IPS-18c (cell line): ENCODE measurements at regions not wholly inside any gene's neighbourhood (a gene's known extent, or its start where the extent isn't known, plus 50 kb on each side); places are given as distances from the start of the nearest gene placed in this dataset.
"Not testable (repeated sequence)": the region's sequence is repeated elsewhere in the genome, so short reads cannot be mapped to it uniquely, and the experiment has no call there.

Source experiments
- H3K4me3 ChIP-seq: 2 replicates; pipeline ENCODE4 v1.7.0; 2013; ENCODE audit warnings: low read depth, mild to moderate bottlenecking, low read length, moderate library complexity; ENCODE audit not compliant: insufficient read depth
- H3K9me3 ChIP-seq: one replicate; pipeline ENCODE4 v1.6.1; 2013; ENCODE audit warnings: mild to moderate bottlenecking, low read length, moderate library complexity; ENCODE audit not compliant: control insufficient read depth, insufficient read depth

DNA sequence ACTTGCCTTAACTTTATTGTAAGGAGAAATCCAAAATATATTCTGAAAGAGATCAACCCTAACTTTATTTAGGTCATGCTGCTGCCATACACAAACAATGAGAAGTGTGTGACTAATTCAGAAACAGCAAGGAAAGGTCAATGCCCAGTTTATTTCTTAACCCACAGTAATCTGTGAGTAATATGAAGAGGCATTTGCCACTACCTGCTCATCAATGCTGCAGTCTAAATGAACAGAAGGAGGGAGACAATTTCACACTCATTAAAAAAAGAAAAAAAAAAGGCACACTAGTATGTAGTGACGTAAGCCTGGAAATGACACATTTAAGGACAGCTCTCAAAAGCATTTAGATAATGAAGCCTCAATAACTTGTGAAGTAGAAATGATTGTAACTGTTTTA is 90.5 kb upstream of the FOXN3 start:
- Histone ChIP-seq H3K9me3 (no peaks in the 10 kb centered on the region), H3K4me3 (no peak overlapping the region)

DNA sequence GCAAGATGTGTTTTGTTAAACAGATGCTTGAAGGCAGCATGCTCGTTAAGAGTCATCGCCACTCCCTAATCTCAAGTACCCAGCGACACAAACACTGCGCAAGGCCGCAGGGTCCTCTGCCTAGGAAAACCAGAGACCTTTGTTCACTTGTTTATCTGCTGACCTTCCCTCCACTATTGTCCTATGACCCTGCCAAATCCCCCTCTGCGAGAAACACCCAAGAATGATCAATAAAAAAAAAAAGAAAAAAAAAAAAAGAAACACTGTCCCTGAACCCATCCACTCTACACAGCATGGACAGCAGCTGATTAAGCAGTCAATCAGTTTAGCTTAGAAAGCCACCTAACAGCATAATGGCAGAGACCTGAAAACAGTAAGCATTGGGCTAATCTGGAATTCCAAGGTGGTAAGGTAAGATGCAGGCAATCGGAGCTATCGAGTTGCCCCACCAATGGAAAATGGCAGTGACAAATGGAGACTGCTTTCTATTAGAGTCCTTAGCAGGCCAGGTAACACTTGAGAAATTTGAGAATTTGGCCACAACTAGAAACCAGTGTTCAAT is 89.9 kb upstream of the FOXN3 start:
- H3K9me3 ChIP-seq, H3K4me3 ChIP-seq: not testable (repeated sequence)

DNA sequence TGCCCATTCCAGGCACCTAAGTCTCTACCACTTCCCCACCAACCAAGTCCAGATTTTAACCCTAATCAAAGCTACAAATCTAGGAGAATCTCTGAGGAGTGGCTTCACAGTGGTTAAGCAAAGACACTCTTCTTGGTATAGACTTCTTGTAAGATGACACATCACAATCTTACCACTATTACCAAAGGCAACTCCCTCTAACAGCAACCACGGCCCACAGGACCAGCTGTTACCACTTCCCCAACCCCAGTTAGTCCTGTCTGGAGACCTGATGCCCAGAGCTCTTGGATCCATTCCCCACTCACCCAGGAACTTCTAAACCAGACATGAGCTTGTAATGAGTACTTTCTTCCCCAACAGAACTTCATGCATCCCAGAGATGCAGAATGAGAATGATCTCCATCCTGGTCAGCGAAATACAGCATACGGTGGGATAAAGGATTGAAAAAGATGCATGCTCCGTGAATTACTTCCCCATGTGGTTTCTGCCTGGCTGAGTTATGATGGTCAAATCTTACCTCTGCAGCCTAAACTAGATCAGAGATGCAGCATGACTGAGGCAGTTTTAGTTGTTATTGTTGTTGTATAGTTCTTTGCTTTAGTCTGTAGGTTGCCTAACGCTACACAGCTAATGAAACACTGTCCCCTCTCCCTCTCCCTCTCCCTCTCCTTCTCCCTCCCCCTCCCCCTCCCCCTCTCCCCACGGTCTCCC is 87.7 kb upstream of the FOXN3 start:
- Histone ChIP-seq H3K4me3 (no peak overlapping the region), H3K9me3 (no peaks in the 10 kb centered on the region)

DNA sequence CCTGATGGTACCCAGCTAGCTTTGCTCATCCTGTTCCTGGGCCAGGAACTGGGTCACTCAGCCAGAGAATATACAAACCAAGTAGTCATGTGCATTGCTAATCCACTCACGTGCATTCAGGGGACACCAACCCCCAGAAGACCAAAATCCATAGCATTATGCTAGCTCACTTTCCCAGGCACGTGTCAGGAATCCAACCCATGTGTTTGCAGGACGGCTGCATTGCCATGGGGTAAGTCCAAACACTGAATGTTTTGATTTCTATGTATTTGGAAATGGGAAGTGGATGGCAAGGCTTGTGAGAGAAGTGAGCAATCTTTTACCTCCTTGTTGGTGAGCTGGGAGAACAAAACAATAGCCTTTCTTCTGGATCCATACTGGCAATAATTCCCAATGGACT is 87.1 kb upstream of the FOXN3 start:
- no peaks in the 10 kb centered on the region for H3K9me3 ChIP-seq
- H3K4me3 ChIP-seq = no peak overlapping the region

DNA sequence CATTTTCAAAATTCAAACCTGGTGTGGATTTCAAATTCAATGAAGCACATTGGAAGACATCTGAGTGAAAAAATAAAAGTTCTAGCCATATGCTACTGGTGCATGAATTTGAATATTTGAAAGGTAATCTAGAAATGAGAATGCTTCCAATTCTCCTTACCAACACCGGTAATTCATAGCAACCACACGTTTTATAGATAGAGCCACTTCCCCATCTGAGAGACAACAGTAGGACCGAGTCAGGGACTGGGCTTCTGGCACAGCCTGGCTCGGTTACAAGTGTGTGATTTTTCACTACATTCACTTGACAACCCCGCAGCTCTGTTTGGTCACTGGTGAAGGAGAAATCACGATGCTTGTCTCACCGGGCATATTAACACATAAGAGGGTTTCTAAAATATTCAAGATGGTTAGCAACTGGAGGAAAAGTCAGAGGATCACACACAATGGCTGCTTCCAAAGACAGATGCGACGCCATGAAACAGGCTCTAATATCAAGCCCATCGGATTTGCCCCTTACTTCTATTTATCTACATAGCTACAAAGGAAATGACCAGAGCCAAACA is 86.5 kb upstream of the FOXN3 start:
- H3K9me3 ChIP-seq = no peaks in the 10 kb centered on the region
- no peak overlapping the region for H3K4me3 ChIP-seq

DNA sequence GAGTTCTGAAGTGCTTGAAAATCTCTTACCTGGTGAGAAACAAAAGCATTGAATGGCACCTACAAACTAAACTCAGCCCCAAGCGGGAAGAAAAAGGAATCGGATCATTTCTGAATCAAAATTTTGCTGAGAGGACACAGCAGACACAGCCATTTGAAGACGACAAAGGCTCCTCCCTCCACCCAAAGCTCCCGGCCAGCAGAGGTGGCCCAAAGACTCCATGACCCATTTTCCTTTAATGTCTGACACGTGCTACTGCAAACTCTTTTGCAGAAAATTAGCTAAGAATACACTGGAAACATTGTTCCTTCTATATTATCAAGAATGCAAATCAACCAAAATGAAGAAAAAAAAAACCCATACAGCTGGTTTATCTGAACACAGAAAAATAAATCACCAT is 85.9 kb upstream of the FOXN3 start:
- Histone ChIP-seq H3K9me3 (no peaks in the 10 kb centered on the region), H3K4me3 (no peak overlapping the region)

DNA sequence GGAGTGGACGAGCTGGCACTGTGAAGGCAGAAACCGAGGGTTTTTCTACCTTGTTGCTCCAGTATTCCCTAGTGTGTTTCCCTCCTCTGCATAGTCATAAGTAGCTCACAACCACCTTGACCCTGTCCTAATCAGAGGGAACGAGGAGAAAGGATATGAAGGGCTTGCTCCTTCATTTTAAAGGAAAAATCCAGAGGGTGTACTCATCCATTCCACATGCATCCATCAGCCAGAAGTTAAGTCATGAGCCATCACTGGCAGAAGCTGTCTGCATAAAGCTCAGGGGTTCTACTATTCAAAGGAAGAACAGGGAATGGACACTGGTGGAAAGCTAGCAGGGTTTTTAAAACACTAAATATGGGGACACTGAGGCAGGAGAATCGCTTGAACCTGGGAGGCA is 84.3 kb upstream of the FOXN3 start:
- H3K9me3 ChIP-seq = no peaks in the 10 kb centered on the region
- no peak overlapping the region for H3K4me3 ChIP-seq

DNA sequence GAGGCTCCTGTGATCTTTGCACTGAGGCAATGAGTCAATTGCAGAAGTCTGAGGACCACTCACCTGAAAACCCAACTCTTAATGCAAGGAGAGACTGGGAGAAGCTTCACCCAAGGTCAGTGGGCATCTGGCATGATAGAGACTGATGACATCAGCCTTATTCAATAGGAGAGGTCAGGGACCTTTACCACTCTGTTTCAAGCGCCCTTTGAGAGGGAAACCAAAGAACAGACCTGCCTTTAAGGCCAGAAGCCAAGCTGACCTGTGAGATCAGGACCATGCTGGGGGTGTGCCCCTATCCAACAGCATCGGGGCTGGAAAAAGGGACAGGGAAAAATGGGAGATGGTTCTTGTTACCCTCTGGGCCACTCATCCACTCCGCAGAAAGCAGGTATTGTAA is 83.3 kb upstream of the FOXN3 start:
- Histone ChIP-seq H3K4me3 (no peak overlapping the region), H3K9me3 (no peaks in the 10 kb centered on the region)

DNA sequence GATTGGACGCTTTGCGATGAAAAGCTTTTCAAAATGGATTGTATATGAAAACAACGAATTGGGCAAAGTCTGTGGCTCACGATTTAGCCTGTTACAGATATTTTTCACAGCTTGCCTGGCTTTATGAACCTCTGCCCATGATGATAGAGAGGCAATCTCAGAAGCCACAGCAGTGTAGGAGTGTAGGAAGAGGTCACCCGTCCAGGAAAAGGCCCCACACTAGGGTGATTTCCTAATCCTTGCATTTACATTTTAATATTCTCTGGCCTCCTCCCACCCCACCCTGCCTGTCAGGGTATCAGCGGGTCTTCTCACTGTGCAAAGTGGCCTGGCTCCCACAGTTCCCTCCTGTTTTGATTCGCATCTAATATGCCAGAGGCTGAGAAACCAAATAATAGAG is 81.8 kb upstream of the FOXN3 start:
- H3K9me3 ChIP-seq = no peaks in the 10 kb centered on the region
- H3K4me3 ChIP-seq = no peak overlapping the region

DNA sequence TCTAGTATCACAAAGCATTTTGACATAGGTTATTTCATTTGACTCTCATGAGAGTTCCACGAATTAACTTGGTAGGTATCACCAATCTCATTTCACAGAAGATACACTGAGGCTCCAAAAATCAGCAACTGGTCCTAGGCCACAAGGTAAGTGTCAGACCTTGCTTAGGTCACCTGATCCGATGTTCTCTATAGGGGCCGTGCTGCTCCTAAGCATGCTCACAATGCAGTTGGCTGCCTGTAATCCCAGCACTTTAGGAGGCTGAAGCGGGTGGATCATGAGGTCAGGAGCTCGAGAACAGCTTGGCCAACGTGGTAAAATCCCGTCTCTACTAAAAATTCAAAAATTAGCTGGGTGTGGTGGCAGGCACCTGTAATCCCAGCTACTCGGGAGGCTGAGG is 78.7 kb upstream of the FOXN3 start:
- Histone ChIP-seq H3K4me3 (no peak overlapping the region), H3K9me3 (no peaks in the 10 kb centered on the region)

DNA sequence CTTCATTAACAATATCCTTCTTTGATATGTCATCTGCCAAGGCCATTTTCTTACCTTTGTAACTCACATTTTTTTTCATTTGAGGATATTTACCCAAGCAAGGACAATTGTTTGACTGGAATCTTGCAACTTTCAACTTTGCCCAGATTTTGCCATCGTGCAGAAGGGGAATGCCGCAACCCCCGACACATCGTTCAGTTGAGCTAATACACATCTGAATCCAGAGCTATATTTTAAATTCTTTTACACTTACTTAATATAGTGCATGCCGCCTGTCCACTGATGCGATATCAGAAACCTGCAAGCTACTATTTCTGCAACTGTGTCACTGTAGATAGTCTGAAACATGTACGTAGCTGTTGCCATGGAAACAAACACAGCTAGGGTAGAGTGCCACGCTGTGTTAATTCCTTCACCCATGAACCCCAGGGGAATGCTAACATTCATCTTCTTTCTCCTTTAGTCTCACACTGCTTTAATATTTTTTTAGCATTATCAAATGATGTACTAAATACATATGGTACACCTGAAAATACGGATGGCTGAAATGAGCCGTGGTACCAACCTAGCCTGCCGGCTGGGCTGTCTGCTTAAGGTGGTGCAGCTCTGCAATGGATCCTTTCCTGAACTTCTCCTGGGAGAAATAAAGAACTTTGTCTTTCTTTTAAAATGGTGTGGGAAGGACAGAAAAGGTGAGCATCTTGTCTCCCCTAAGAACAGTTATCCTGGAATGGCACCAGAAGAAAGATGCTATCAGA is 77.0 kb upstream of the FOXN3 start:
- no peaks in the 10 kb centered on the region for H3K9me3 ChIP-seq
- H3K4me3 ChIP-seq = no peak overlapping the region

DNA sequence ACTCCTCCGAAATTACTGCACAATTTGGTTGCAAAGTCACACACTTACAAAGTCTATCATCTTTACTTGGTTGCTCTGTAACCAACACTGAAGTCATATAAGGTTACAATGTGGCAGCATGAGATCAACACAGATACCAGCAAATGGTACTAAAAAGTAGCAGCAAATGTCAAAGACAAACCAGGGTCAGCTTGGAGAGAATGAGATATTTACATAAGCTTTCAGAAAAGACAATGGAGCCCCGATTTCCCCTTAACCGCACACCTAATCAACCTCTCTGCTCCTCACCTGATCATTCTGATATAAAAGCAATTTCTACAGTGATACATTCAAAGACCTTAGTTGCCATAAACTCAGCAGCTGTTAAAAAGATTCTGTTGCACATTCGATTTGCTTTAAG is 76.4 kb upstream of the FOXN3 start:
- Histone ChIP-seq H3K4me3 (no peak overlapping the region), H3K9me3 (no peaks in the 10 kb centered on the region)

DNA sequence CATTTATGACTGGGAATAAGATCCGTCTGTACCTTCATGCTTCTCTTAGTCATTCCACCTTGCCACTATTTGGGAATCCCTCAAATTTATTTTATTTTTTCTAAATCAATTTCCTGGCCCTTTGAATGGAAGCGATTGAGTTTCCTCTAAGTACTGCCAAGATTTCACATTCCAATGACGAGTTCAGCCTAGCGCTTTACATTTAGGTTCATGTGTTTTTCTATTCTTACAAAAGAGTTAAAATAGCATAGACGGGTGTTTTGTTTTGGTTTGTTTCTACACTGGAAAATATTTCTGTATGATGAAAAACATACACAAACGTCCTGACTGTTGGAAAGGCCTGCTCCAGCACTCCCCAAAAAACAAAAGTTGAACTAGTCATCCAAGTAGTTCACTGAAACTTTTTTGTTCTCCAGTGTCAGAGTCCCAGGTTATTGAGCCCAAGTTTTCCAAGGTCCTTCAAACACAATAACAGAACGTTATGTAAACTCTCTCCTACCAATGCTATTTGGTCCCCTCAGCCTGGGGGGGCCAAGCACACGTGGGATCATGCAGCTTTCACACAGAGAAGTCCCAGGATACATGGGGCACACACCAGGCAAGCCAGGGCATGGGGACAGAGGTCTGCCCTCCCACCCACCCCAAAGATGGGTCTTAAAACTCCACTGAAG is 74.8 kb upstream of the FOXN3 start:
- Histone ChIP-seq H3K4me3 (no peak overlapping the region), H3K9me3 (no peaks in the 10 kb centered on the region)

DNA sequence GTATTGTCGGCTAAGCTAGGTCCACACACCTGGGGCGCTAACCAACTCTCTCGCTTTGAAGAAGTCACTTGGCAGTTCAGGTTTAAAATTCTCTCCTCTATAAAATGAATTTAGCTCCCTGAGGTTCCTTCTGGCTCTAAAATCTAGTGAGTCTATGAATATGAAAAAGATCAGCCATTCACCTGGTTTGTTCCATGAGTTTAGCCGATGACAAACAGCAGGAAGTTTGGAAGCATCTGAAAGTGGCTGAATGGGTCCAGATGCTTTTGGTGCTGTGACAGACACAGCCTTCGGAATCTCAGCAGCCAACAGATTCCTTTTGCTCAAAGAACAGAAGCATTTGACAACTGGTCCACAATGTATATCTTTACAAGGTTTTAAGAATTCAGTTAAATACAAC is 73.4 kb upstream of the FOXN3 start:
- H3K4me3 ChIP-seq = no peak overlapping the region
- H3K9me3 ChIP-seq = no peaks in the 10 kb centered on the region

DNA sequence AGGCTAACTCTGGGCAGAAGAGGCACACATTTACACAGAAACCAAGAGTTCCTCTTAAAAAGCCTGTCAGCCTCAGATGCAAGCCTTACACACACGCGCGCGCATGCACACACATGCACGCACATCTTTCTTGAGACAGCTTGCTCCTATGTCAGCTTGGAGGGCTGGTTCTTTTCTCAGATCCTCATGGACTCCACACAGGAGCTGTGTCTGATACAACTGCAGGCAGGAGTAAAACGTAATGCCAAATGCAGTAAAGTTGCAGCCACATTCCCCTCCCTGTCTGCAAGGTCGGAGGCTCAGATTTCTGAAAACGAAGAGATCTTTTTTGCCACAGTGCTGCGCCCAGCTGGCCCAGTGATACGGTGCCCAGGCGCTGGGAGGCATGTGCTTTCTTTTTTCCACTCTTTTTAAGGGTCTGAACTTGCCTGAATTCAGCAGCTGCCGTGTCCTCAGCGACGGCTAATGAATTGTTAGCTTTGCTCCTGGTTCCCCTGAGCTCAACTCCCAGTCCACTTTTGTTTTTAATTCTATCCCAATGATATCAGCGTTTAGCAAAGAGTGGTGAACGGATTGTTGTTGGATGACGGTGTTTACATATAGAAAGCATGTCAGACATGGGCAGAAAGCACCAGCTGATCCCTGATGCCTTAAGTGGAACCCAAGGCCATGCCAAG is 72.9 kb upstream of the FOXN3 start:
- no peaks in the 10 kb centered on the region for H3K9me3 ChIP-seq
- no peak overlapping the region for H3K4me3 ChIP-seq

DNA sequence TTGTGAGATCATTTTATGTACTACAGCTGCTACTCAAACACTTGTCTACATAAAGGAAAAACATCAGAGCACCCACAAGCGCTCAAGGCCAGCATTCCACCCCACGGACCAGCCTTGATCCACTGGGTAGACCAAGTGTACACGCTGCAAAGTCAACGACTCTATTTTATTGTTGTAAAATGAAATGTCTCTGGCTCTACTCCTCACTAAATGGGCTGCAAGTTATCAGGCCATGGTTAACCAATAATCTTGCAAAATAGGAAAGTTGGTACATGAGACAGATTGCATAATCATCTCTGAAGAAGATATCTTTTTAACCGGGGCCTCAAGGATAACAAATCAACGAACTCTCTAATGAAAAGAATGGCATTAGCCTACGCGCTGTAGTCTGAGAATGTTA is 69.9 kb upstream of the FOXN3 start:
- no peaks in the 10 kb centered on the region for H3K9me3 ChIP-seq
- no peak overlapping the region for H3K4me3 ChIP-seq

DNA sequence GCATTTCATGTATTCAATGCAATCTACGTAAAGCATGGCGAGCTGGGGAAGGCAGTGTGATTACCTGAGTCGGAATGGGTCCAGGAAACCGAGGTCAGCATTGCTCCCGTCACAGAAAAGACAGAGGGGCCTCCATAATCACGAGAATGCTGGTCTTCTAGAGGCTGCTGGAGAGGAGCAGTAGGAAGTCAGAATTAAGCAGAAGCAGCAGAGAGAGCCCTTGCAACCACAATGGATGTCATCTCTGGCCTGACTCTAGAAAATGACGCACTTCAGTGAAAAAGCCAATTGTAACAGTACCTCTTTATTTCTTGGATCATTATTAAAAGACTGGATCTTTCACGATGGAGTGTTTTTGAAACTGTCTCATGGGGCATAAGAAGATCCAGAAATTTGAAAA is 69.5 kb upstream of the FOXN3 start:
- Histone ChIP-seq H3K4me3 (no peak overlapping the region), H3K9me3 (no peaks in the 10 kb centered on the region)
